ENCODE measurements at regions not wholly inside any gene's neighbourhood (a gene's known extent, or its start where the extent isn't known, plus 50 kb on each side); places are given as distances from the start of the nearest gene placed in this dataset.
A peak's percentile ranks its signal among the peaks of the same experiment; 100 is the strongest.
"Not testable (repeated sequence)": the region's sequence is repeated elsewhere in the genome, so short reads cannot be mapped to it uniquely, and the experiment has no call there.

DNA sequence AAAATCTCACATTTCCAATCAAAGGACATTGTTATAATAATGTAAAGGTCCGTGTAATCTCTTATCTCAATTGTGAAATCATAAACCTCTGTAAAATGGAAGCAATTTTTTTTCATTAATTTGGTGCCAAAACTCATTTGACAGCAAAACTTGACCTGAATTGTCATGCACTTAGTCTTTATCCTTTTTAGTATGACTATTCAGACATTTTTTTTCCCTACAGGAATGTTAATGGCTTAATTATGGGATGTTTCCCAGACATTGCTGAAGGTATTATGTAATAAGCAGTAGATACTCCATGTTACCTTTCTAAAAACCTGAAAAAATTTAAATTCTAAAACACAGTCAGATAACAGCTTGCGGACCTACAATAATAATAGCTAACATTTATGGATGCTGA is 228.9 kb downstream of the LHFPL1 start:
- H3K27ac ChIP-seq: no peak overlapping the region
- TF ChIP-seq, protein P1, sequence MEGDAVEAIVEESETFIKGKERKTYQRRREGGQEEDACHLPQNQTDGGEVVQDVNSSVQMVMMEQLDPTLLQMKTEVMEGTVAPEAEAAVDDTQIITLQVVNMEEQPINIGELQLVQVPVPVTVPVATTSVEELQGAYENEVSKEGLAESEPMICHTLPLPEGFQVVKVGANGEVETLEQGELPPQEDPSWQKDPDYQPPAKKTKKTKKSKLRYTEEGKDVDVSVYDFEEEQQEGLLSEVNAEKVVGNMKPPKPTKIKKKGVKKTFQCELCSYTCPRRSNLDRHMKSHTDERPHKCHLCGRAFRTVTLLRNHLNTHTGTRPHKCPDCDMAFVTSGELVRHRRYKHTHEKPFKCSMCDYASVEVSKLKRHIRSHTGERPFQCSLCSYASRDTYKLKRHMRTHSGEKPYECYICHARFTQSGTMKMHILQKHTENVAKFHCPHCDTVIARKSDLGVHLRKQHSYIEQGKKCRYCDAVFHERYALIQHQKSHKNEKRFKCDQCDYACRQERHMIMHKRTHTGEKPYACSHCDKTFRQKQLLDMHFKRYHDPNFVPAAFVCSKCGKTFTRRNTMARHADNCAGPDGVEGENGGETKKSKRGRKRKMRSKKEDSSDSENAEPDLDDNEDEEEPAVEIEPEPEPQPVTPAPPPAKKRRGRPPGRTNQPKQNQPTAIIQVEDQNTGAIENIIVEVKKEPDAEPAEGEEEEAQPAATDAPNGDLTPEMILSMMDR (IDR thresholded peaks at IDR 0.05): no peak
- no peak for TF ChIP-seq ZFX (IDR thresholded peaks at IDR 0.05; ENCODE audit: borderline replicate concordance)

- no peak overlapping the region for H3K27ac ChIP-seq
- no peak for TF ChIP-seq ZFX (IDR thresholded peaks at IDR 0.05; ENCODE audit: borderline replicate concordance)
These were observed 239.5 kb downstream of the LHFPL1 start for GRCh38 chrX:112440277-112440676.

GRCh38 chrX:112424166-112424565 is 255.6 kb downstream of the LHFPL1 start:
- TF ChIP-seq ZFX (IDR thresholded peaks at IDR 0.05; ENCODE audit: borderline replicate concordance): no peak
- TF ChIP-seq, protein P1 (IDR thresholded peaks at IDR 0.05): no peak
- no peak overlapping the region for H3K27ac ChIP-seq

DNA sequence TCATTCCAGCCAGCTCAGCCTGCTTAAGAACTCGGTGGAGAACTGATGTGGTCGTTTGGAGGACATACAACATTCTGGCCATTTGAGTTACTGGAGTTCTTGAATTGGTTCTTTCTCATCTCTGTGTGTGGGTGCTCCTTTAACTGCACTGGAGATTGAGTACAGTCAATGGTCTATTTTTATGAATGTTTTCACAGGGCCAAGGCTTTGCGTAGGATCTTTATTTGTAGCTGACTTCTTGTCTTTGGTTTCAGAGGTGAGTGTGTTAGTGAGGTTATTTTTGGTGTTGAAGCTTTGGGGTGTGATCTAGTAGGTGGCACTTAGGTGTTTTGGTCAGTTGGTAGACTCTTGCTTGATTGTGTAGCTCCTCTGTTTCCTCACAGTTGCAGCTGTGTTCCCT is 288.4 kb downstream of the LHFPL1 start:
- TF ChIP-seq, protein P1 (IDR thresholded peaks at IDR 0.05): no peak
- TF ChIP-seq ZFX (IDR thresholded peaks at IDR 0.05; ENCODE audit: borderline replicate concordance): no peak
- H3K27ac ChIP-seq: no peak overlapping the region

DNA sequence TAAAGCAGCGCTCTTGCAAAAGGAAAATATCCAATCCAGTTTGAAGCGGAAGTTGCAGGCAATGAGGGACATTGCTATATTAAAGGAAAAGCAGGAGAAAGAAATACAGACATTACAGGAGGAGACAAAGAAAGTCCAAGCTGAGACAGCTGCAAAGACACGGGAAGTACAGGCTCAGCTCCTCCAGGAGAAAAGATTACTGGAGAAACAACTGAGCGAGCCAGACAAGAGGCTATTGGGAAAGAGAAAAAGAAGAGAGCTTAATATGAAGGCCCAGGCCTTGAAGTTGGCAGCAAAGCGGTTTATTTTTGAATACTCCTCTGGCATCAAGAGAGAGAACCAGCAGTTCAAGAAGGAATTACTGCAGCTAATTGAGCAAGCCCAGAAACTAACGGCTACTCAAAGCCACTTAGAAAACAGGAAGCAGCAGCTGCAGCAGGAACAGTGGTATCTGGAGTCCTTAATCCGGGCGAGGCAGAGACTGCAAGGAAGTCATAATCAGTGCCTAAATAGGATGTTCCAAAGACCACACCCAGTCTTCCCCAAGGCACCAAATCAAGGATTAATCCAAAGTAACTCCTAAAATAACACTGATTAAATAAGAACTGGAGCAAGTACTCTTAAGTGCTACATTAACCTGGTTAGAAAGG is 298.0 kb downstream of the LHFPL1 start:
- H3K27ac ChIP-seq: not testable (repeated sequence)

DNA sequence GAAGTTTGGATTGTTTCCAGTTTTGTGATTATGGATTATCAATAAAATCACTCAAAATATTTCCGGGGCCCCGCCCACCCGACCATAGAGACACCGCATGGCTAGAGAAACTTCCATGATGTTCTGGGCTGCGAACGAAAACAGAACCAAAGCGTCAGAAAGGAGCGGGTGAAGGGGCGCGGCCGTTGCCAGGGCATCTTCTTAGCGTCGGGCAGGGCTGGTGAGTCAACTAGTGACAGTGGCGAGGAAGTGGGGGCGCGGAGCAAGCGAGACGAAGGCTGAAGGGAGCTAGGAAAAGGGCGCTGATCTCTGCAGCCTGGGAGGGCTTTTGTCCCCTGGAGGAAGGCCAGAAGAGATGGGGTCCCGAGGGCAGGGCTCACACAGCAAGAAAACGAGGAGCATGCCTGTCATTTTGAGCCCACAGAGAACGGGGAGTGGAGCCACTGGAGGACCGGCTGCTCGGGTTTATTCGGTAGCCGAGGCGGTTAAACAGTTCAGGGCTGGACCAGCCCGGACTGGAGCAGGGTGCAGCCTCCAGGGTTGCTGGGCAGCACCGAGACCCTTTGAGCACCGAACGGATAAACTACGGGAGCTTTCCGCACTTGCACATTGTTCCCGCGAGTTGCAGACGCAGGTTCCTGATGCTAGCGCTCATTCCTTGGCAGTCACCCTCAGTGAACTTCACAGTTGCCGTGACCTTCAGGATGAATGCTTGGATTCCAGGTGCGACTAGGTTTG is 298.1 kb upstream of the TRPC5 start:
- no peak overlapping the region for H3K27ac ChIP-seq
- TF ChIP-seq, protein P1 (IDR thresholded peaks at IDR 0.05): no peak
- TF ChIP-seq ZFX (IDR thresholded peaks at IDR 0.05; ENCODE audit: borderline replicate concordance): no peak

DNA sequence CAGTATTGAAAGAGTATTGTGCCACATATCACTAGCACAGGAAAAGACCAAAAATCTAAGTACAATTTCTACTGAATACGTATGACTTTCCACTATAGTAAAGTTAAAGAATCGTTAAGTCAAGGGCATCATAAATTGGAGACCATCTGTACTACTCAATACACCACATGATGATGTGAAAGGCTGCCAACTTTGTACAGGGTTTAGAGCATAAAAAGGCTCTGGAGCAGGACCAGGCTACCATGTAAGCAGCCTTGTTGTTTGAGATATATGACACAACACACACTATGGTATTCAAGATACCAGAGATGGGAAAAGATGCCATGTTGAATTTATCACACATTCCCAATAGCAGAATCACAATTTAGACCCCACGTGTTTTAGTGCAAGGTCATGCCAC is 294.9 kb upstream of the TRPC5 start:
- TF ChIP-seq, protein P1 (IDR thresholded peaks at IDR 0.05): no peak
- TF ChIP-seq ZFX (IDR thresholded peaks at IDR 0.05; ENCODE audit: borderline replicate concordance): no peak

DNA sequence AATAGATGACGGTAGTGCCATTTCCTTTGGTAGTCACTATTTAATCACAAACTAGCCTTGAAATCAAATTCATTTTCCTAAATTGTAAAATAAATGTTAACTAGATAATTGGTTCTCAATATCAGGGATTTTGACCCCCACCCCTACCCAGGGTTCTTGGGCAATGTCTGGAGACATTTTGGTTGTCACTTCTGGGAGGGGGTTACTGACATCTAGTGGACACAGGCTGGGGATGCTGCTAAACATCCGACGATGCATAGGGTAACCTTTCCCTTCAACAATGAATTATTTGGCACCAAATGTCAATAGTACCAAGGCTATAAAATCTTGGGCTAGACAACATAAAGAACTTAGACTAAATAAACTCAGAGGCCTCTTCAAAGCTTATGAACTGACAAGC is 285.8 kb upstream of the TRPC5 start:
- H3K27ac ChIP-seq: no peak overlapping the region
- TF ChIP-seq, protein P1 (IDR thresholded peaks at IDR 0.05): peak; percentile 62
- no peak for TF ChIP-seq ZFX (IDR thresholded peaks at IDR 0.05; ENCODE audit: borderline replicate concordance)

More for the DNA sequence above, 294.9 kb upstream of the TRPC5 start:
- H3K27ac ChIP-seq: no peak overlapping the region
